BLaER1 treated with 17β-estradiol and CSF1 and Interleukin-3, amounts not matched to agents 10 nM and 100 nM (cell line): ENCODE measurements at regions not wholly inside any gene's neighbourhood (a gene's known extent, or its start where the extent isn't known, plus 50 kb on each side); places are given as distances from the start of the nearest gene placed in this dataset.
A peak's percentile ranks its signal among the peaks of the same experiment; 100 is the strongest.
"Not testable (repeated sequence)": the region's sequence is repeated elsewhere in the genome, so short reads cannot be mapped to it uniquely, and the experiment has no call there.

Experiments used
- H3K27ac ChIP-seq, 11 experiments: shearing (Covaris generic); formaldehyde crosslinking; 2 replicates each; pipeline ENCODE4 v1.8.1; 2022
- H3K27me3 ChIP-seq, 11 experiments: shearing (Covaris generic); formaldehyde crosslinking; 2 replicates each; pipeline ENCODE4 v1.8.1; 2022
- H3K36me3 ChIP-seq, 11 experiments: shearing (Covaris generic); formaldehyde crosslinking; 2 replicates each; pipeline ENCODE4 v1.8.1; 2022
- H3K4me1 ChIP-seq, 10 experiments: shearing (Covaris generic); formaldehyde crosslinking; 2 replicates each; pipeline ENCODE4 v1.8.1; 2022
- H3K4me2 ChIP-seq, 11 experiments: shearing (Covaris generic); formaldehyde crosslinking; 2 replicates each; pipeline ENCODE4 v1.8.1; 2022
- H3K4me3 ChIP-seq, 10 experiments: shearing (Covaris generic); formaldehyde crosslinking; 2 replicates each; pipeline ENCODE4 v1.8.1; 2022
- H3K9ac ChIP-seq, 11 experiments: shearing (Covaris generic); formaldehyde crosslinking; 2 replicates each; pipeline ENCODE4 v1.8.1; 2022
- H3K9me3 ChIP-seq, 11 experiments: shearing (Covaris generic); formaldehyde crosslinking; replicated peaks in 1 of 11; 2 replicates each; pipeline ENCODE4 v1.8.1; 2022
- H4K20me1 ChIP-seq, 11 experiments: shearing (Covaris generic); formaldehyde crosslinking; 2 replicates each; pipeline ENCODE4 v1.8.1; 2022
- Cebpa-rat ChIP-seq, 11 experiments: shearing (Covaris generic); IDR thresholded peaks; 2 replicates each; pipeline ENCODE4 v1.8.1; 2022

GRCh38 chr1:18569811-18570545 lies 60.7 kb upstream of the PAX7 start:
- Histone ChIP-seq H3K9ac (no peak overlapping the region), H3K27ac (no peak overlapping the region)
- TF ChIP-seq Cebpa-rat (IDR thresholded peaks at IDR 0.05), result no peak

GRCh38 chr1:18571275-18571674 lies 59.4 kb upstream of the PAX7 start:
- Histone ChIP-seq H4K20me1 (peaks cover 0 to 17% (median 0%) of the 10 kb centered on the region in 11 experiments; a peak in 3 of 22 replicates), H3K36me3 (no peaks in the 10 kb centered on the region), H3K27me3 (no peaks in the 10 kb centered on the region), H3K4me3 (no peak overlapping the region), H3K4me2 (no peak overlapping the region), H3K4me1 (peaks cover 17 to 26% (median 20%) of the 10 kb centered on the region in 10 experiments), H3K9me3 (peaks cover 0 to 9% (median 0%) of the 10 kb centered on the region in 11 experiments; a peak in 1 of 22 replicates), H3K27ac (no peak overlapping the region), H3K9ac (no peak overlapping the region)
- no peak for TF ChIP-seq Cebpa-rat (IDR thresholded peaks at IDR 0.05)

More at GRCh38 chr1:18569811-18570545, 60.7 kb upstream of the PAX7 start:
- Histone ChIP-seq H3K4me1 (peaks cover 17 to 26% (median 20%) of the 10 kb centered on the region in 10 experiments), H3K4me3 (no peak overlapping the region), H3K36me3 (no peaks in the 10 kb centered on the region), H3K27me3 (no peaks in the 10 kb centered on the region), H3K4me2 (no peak overlapping the region), H4K20me1 (peaks cover 0 to 17% (median 0%) of the 10 kb centered on the region in 11 experiments; a peak in 4 of 22 replicates), H3K9me3 (peaks cover 0 to 9% (median 0%) of the 10 kb centered on the region in 11 experiments; a peak in 1 of 22 replicates)

GRCh38 chr1:18572022-18572880 lies 58.4 kb upstream of the PAX7 start:
- peak overlapping the region in 10 of 11 experiments; percentile 30 to 55 (median 43); a peak in 13 of 22 replicates for H3K4me2 ChIP-seq
- H3K4me1 ChIP-seq, result peaks cover 17 to 26% (median 20%) of the 10 kb centered on the region in 10 experiments
- no peak overlapping the region for H3K9ac ChIP-seq
- H4K20me1 ChIP-seq, result peaks cover 0 to 12% (median 0%) of the 10 kb centered on the region in 11 experiments; a peak in 3 of 22 replicates
- H3K27ac ChIP-seq, result no peak overlapping the region
- H3K9me3 ChIP-seq, result peaks cover 0 to 9% (median 0%) of the 10 kb centered on the region in 11 experiments; a peak in 1 of 22 replicates
- H3K27me3 ChIP-seq, result no peaks in the 10 kb centered on the region
- H3K4me3 ChIP-seq, result no peak overlapping the region
- H3K36me3 ChIP-seq, result no peaks in the 10 kb centered on the region
- no peak for TF ChIP-seq Cebpa-rat (IDR thresholded peaks at IDR 0.05)

GRCh38 chr1:18573170-18573569 lies 57.5 kb upstream of the PAX7 start:
- H3K27me3 ChIP-seq, result no peaks in the 10 kb centered on the region

GRCh38 chr1:18574754-18575153 lies 55.9 kb upstream of the PAX7 start:
- Histone ChIP-seq H3K9me3 (peaks cover 0 to 13% (median 0%) of the 10 kb centered on the region in 11 experiments; a peak in 7 of 22 replicates), H3K9ac (no peak overlapping the region), H4K20me1 (peaks cover 0 to 12% (median 0%) of the 10 kb centered on the region in 11 experiments; a peak in 3 of 22 replicates), H3K27ac (no peak overlapping the region), H3K4me1 (peaks cover 19 to 39% (median 30%) of the 10 kb centered on the region in 10 experiments), H3K4me2 (no peak overlapping the region), H3K27me3 (no peaks in the 10 kb centered on the region), H3K36me3 (no peaks in the 10 kb centered on the region), H3K4me3 (no peak overlapping the region)
- TF ChIP-seq Cebpa-rat (IDR thresholded peaks at IDR 0.05), result no peak

More at GRCh38 chr1:18573170-18573569, 57.5 kb upstream of the PAX7 start:
- Histone ChIP-seq H3K9me3 (peaks cover 0 to 4% (median 0%) of the 10 kb centered on the region in 11 experiments; a peak in 1 of 22 replicates), H3K4me2 (peak overlapping the region; percentile 30 to 55 (median 43); a peak in 17 of 22 replicates), H3K36me3 (no peaks in the 10 kb centered on the region), H4K20me1 (peaks cover 0 to 12% (median 0%) of the 10 kb centered on the region in 11 experiments; a peak in 3 of 22 replicates), H3K9ac (no peak overlapping the region), H3K27ac (no peak overlapping the region), H3K4me1 (peaks cover 19 to 26% (median 21%) of the 10 kb centered on the region in 10 experiments), H3K4me3 (no peak overlapping the region)
- TF ChIP-seq Cebpa-rat (IDR thresholded peaks at IDR 0.05), result 0 out of 22 replicates have a peak, but pooled peaks of 1 of the 11 experiments have one; percentile 29

GRCh38 chr1:18575620-18576019 lies 55.0 kb upstream of the PAX7 start:
- no peak for TF ChIP-seq Cebpa-rat (IDR thresholded peaks at IDR 0.05)
- Histone ChIP-seq H3K9ac (no peak overlapping the region), H3K27ac (no peak overlapping the region), H3K4me1 (peaks cover 19 to 43% (median 31%) of the 10 kb centered on the region in 10 experiments), H3K4me2 (no peak overlapping the region), H3K36me3 (no peaks in the 10 kb centered on the region), H3K9me3 (peaks cover 0 to 18% (median 0%) of the 10 kb centered on the region in 11 experiments; a peak in 7 of 22 replicates), H4K20me1 (peaks cover 0 to 12% (median 0%) of the 10 kb centered on the region in 11 experiments; a peak in 2 of 22 replicates), H3K4me3 (no peak overlapping the region), H3K27me3 (no peaks in the 10 kb centered on the region)

GRCh38 chr1:18578271-18578670 lies 52.4 kb upstream of the PAX7 start:
- H3K36me3 ChIP-seq, result no peaks in the 10 kb centered on the region
- H3K27ac ChIP-seq, result no peak overlapping the region
- peak overlapping the region in 3 of 11 experiments; percentile 4 to 35 (median 14); a peak in 5 of 22 replicates for H3K4me2 ChIP-seq
- H3K9me3 ChIP-seq, result peaks cover 0 to 18% (median 0%) of the 10 kb centered on the region in 11 experiments; a peak in 7 of 22 replicates
- TF ChIP-seq Cebpa-rat (IDR thresholded peaks at IDR 0.05), result no peak
- no peaks in the 10 kb centered on the region for H3K27me3 ChIP-seq
- 0 out of 22 replicates have a peak, but pooled peaks cover 0 to under 1% (median 0%) of the 10 kb centered on the region in 11 experiments for H4K20me1 ChIP-seq
- no peak overlapping the region for H3K4me3 ChIP-seq
- H3K9ac ChIP-seq, result no peak overlapping the region
- peaks cover 17 to 43% (median 23%) of the 10 kb centered on the region in 10 experiments for H3K4me1 ChIP-seq

- H3K27me3 ChIP-seq, H3K9ac ChIP-seq, H3K36me3 ChIP-seq, H4K20me1 ChIP-seq, H3K4me3 ChIP-seq: not testable (repeated sequence)
- peak overlapping the region in 9 of 11 experiments; percentile 12 to 42 (median 23); a peak in 12 of 22 replicates for H3K4me2 ChIP-seq
- H3K27ac ChIP-seq, result peak overlapping the region in 5 of 11 experiments; percentile 14 to 46 (median 28); a peak in 7 of 22 replicates
- H3K9me3 ChIP-seq, result peaks cover 0 to 18% (median 0%) of the 10 kb centered on the region in 11 experiments; a peak in 7 of 22 replicates
- H3K4me1 ChIP-seq, result peaks cover 16 to 40% (median 25%) of the 10 kb centered on the region in 10 experiments
Observed at GRCh38 chr1:18579267-18579666, 51.4 kb upstream of the PAX7 start.
